ENCODE measurements at regions not wholly inside any gene's neighbourhood (a gene's known extent, or its start where the extent isn't known, plus 50 kb on each side); places are given as distances from the start of the nearest gene placed in this dataset.

GRCh38 chr10:29879862-29880261 lies 179.5 kb downstream of the JCAD start:
- TF ChIP-seq CTCF (IDR thresholded peaks at IDR 0.05): no peak
- no peak for TF ChIP-seq POLR2A (IDR thresholded peaks at IDR 0.05)

Measured in adrenal gland (tissue), 5 donors.